K562 (cell line): ENCODE measurements at regions not wholly inside any gene's neighbourhood (a gene's known extent, or its start where the extent isn't known, plus 50 kb on each side); places are given as distances from the start of the nearest gene placed in this dataset.

Experiments
- CTCF ChIP-seq, 3 experiments: IDR thresholded peaks in 2 of 3; conservative IDR thresholded peaks in 1 of 3; 2 replicates each; pipeline ENCODE4 v1.5.1; 2011 to 2012; ENCODE audit warnings: low read length in 3 of 3, mild to moderate bottlenecking in 3 of 3, control low read depth in 2 of 3, improper control_type of control experiment in 1 of 3, inconsistent platforms in 1 of 3, low read depth in 1 of 3, mixed read lengths in 1 of 3, moderate library complexity in 1 of 3; ENCODE audit not compliant: insufficient read depth in 2 of 3
- SMAD1 ChIP-seq: fragments of 150-350 bp; IDR thresholded peaks from 2 replicates; pipeline ENCODE4 v1.6.1; 2014; ENCODE audit warnings: low read length, low read depth; ENCODE audit not compliant: partially characterized antibody

GRCh38 chr17:13688716-13689115, 87.0 kb upstream of the HS3ST3A1 start:
- no peak for TF ChIP-seq CTCF (IDR thresholded peaks at IDR 0.05 in 2 of 3, conservative IDR thresholded peaks at IDR 0.05 in 1 of 3; ENCODE audit: insufficient read depth in 2 of 3, low read depth in 1 of 3, low read length in 3 of 3)
- no peak for TF ChIP-seq SMAD1
